GM12865 (cell line): ENCODE measurements at regions not wholly inside any gene's neighbourhood (a gene's known extent, or its start where the extent isn't known, plus 50 kb on each side); places are given as distances from the start of the nearest gene placed in this dataset.

Experiments
- DNase-seq: peaks from one replicate; pipeline ENCODE4 v3.0.0; 2010; ENCODE audit warnings: low read depth
- H3K4me3 ChIP-seq: 2 replicates; pipeline ENCODE4 v1.5.1; 2011; ENCODE audit warnings: mild to moderate bottlenecking, low read depth, low read length, control low read depth
- TF ChIP-seq, protein P1 (sequence below): IDR thresholded peaks from 2 replicates; pipeline ENCODE4 v1.5.1; 2011; ENCODE audit warnings: low read length, control low read depth, low read depth, inconsistent platforms; ENCODE audit not compliant: insufficient read depth; ENCODE audit errors: missing control alignments

DNA sequence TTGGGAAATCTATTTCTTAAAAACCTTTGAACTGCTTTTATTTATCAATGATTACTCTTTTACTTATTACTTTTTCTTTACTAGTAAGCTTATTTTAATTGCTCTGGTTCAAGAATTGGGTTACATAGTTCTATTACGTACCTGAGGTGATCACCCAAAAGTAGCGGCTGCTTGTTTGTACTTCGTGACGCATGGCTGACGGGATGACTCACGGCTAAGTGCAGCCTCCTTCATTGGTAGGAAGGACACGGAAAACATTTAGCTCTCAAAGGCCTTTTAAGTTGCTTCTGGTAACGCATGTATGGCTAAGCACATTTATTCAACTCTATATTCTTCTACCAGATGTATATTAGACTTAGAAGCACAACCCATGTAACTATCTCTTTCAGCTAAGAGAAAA, 285.8 kb upstream of the SP4 start:
- TF ChIP-seq, protein P1, sequence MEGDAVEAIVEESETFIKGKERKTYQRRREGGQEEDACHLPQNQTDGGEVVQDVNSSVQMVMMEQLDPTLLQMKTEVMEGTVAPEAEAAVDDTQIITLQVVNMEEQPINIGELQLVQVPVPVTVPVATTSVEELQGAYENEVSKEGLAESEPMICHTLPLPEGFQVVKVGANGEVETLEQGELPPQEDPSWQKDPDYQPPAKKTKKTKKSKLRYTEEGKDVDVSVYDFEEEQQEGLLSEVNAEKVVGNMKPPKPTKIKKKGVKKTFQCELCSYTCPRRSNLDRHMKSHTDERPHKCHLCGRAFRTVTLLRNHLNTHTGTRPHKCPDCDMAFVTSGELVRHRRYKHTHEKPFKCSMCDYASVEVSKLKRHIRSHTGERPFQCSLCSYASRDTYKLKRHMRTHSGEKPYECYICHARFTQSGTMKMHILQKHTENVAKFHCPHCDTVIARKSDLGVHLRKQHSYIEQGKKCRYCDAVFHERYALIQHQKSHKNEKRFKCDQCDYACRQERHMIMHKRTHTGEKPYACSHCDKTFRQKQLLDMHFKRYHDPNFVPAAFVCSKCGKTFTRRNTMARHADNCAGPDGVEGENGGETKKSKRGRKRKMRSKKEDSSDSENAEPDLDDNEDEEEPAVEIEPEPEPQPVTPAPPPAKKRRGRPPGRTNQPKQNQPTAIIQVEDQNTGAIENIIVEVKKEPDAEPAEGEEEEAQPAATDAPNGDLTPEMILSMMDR, result no peak
- DNase-seq, result no peak

DNA sequence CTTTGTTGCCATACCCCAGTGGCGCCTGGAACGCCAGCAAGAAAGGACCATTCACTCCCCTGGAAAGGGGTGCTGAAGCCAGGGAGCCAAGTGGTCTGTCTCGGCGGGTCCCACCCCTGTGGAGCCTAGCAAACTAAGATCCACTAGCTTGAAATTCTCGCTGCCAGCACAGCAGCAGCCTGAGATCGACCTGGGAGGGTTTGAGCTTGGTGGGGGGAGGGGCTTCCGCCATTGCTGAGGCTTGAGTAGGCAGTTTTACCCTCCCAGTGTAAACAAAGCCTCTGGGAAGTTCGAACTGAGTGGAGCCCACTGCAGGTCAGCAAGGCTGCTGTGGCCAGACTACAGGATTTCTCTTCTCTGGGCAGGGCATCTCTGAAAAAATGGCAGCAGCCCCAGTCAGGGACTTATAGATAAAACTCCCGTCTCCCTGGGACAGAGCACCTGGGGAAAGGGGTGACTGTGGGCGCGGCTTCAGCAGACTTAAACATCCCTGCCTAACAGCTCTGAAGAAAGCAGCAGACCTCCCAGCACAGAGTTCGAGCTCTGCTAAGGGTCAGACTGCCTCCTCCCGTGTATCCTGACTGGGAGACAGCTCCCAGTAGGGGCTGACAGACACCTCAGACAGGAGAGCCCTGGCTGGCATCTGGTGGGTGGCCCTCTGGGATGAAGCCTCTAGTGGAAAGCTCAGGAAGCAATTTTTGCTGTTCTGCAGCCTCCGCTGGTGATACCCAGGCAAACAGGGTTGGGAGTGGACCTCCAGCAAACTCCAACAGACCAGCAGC, 281.1 kb upstream of the SP4 start:
- TF ChIP-seq, protein P1, result no peak
- DNase-seq, result no peak
- H3K4me3 ChIP-seq, result no peak overlapping the region

More for the DNA sequence above, 285.8 kb upstream of the SP4 start:
- no peak overlapping the region for H3K4me3 ChIP-seq

DNA sequence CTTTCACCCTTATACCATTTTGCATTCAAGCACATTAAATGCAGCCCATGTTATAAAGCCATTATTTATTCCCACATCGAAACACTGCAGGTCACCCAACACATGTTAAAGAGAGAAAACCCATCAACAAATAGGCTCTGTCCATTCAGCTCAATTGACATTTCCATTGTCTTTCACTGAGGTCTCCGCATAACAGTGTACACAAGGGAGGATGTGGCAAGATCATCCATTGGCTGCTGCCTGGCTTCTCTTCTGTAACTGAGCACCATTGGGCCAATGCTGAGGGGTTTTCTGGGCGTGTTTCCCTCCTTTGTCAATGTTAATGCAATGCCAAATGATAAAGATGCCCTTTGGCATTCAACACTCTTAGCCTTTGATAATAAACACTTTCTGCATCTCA, 278.1 kb upstream of the SP4 start:
- no peak for DNase-seq
- H3K4me3 ChIP-seq, result no peak overlapping the region
- TF ChIP-seq, protein P1, result no peak

DNA sequence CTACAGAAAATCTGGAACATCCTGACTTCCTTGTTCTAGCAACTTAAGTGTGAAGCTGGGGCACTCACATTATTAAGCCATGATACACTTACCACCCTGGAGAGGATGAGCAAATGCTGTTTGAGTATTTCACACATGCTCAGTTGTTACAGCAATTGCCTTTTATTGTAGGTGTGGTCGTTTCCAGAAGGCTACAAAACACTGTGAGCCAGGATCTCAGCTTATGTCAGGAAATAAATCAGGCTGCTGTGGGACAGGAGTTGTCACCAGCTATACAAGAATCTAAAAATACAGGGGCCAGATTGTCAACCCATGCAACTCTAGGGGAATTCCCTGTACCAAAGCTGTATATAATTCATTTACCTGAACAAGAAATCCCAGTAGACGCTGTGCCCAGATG, 273.3 kb upstream of the SP4 start:
- DNase-seq, result no peak
- no peak overlapping the region for H3K4me3 ChIP-seq
- TF ChIP-seq, protein P1, result no peak

DNA sequence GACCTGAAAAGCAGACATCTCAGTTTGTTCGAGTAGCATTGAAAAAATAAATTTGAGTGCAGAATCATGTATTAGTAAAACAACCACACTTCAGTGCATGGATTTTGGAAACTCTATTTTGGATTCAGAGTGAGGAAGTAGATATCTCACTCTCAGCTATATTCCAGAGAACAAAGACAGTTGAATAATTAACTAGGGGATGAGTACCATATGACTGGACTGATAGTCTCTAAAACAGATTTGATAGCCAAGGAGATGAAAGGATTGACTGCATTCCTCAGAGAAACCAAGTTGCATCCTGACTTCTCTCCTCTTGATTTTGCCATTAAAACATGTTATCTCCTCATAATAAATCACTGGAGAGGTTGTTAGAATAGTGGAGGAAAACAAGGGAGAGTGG, 268.4 kb upstream of the SP4 start:
- TF ChIP-seq, protein P1, result no peak
- H3K4me3 ChIP-seq, result no peak overlapping the region
- no peak for DNase-seq

DNA sequence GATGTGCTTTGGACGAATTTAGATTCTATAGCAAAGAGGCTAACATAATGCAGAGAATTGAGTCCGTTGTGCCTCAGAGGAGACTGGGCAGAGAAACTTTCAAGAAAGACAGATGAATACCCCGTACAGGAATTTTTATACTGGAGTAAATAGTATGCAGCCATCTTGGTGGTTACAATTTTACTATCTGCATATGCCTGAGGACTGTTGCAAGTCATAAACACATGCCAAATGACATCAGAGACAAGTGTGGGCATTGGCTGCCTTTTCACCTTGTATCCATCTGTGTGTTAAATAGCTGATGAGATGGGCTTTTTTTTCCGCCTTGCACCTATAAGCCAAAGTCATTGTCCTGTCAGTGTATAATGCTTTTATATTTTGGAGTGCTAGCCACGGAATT, 267.5 kb upstream of the SP4 start:
- no peak for DNase-seq
- TF ChIP-seq, protein P1, result no peak
- H3K4me3 ChIP-seq, result no peak overlapping the region

DNA sequence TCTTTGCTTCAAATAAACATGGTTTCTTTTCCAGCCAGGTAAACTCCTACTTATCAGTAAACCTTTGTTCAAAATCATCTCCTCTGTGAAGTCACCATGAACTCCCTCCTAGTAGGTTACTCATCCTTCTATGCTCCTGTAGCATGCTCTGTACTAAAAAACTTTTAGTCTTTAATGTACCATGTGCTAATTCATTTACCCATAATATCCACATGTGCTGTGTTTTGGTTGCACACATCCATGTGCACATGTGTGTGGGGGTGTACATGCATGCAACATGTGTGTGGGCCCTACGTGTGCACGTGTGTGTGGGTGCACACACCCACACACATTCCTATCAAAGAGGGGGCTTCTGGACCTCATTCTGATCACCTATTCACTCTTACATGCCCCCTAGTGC, 259.9 kb upstream of the SP4 start:
- DNase-seq, result no peak
- no peak overlapping the region for H3K4me3 ChIP-seq
- TF ChIP-seq, protein P1, result no peak
